T-helper 1 cell treated with Interleukin-12 subunit alpha and Interleukin-12 subunit beta and Interleukin-4 antibody, amounts not matched to agents 30 μg/mL and 1 μg/mL, for 36 hours (primary cell): ENCODE measurements at regions not wholly inside any gene's neighbourhood (a gene's known extent, or its start where the extent isn't known, plus 50 kb on each side); places are given as distances from the start of the nearest gene placed in this dataset.
"Not testable (repeated sequence)": the region's sequence is repeated elsewhere in the genome, so short reads cannot be mapped to it uniquely, and the experiment has no call there.

Experiments
- H3K27ac Mint-ChIP-seq: one replicate; pipeline ENCODE4 v1.8.0; 2021; ENCODE audit warnings: mild to moderate bottlenecking, mixed read lengths
- H3K27me3 Mint-ChIP-seq: one replicate; pipeline ENCODE4 v1.8.0; 2021; ENCODE audit warnings: low read depth, mixed read lengths
- H3K36me3 Mint-ChIP-seq: one replicate; pipeline ENCODE4 v1.8.0; 2021; ENCODE audit warnings: low read depth, mixed read lengths
- H3K4me1 Mint-ChIP-seq: one replicate; pipeline ENCODE4 v1.8.0; 2021; ENCODE audit warnings: low read depth, mixed read lengths
- H3K4me3 Mint-ChIP-seq: one replicate; pipeline ENCODE4 v1.8.0; 2021; ENCODE audit warnings: mild to moderate bottlenecking, moderate library complexity, mixed read lengths
- H3K9me3 Mint-ChIP-seq: one replicate; pipeline ENCODE4 v1.8.0; 2021; ENCODE audit warnings: mixed read lengths

DNA sequence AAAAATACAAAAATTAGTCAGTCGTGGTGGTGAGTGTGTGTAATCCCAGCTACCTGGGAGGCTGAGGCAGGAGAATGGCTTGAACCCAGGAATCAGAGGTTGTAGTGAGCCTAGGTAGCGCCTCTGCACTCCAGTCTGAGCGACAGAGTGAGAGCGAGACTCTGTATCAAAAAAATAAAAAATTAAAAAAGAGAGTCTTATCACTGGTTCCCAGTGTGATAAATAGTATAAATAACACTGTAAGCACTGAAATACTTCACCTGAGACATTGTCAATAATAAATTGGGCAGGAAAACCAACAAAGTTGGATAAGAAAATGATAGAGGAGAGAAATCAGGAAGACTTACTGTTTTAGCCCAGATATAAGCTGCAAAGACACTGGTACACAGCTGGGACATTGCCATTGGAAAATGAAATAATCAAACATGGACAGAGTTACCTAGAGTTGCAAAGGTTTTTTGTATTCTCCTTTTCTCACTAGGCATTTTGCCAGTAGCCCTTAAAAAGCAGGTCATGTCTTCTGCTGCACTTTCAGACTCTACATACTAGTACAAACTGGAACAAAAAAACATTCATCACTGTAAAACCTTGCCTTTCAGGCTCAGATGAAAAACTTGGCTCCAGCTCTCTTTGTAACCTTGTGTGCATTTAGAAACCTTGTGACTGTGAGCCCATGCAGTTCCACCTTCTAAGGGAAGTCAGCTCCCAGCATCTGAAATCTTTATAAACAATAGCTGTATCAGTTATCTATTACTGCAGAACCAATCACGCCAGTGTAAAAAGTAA, 55.0 kb upstream of the PPP1R2C start:
- Mint-ChIP-seq H3K4me3 (no peak overlapping the region), H3K36me3 (no peaks in the 10 kb centered on the region), H3K4me1 (no peaks in the 10 kb centered on the region), H3K27ac (no peak overlapping the region), H3K9me3 (no peaks in the 10 kb centered on the region), H3K27me3 (no peaks in the 10 kb centered on the region)

DNA sequence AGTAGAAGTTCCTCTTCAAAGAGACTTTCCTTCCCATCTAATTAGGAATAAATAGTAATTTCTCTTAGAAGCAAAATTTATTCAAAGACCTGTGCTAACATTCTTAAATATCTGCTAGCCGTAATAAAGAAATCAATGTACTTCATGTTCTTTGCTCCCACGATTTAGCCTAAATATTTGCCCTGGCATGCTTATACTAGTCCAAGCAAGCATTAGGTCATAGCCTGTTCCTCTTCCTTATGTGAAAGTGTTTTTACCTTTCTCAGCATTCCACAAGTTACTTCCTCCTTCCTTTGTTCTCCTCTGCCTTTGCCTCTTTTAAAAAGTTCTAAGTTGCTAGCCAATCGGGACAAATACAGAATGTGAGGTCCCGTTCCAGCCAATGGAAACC, 55.6 kb upstream of the PPP1R2C start:
- H3K4me1 Mint-ChIP-seq, H3K27me3 Mint-ChIP-seq, H3K4me3 Mint-ChIP-seq, H3K36me3 Mint-ChIP-seq, H3K9me3 Mint-ChIP-seq, H3K27ac Mint-ChIP-seq: not testable (repeated sequence)

DNA sequence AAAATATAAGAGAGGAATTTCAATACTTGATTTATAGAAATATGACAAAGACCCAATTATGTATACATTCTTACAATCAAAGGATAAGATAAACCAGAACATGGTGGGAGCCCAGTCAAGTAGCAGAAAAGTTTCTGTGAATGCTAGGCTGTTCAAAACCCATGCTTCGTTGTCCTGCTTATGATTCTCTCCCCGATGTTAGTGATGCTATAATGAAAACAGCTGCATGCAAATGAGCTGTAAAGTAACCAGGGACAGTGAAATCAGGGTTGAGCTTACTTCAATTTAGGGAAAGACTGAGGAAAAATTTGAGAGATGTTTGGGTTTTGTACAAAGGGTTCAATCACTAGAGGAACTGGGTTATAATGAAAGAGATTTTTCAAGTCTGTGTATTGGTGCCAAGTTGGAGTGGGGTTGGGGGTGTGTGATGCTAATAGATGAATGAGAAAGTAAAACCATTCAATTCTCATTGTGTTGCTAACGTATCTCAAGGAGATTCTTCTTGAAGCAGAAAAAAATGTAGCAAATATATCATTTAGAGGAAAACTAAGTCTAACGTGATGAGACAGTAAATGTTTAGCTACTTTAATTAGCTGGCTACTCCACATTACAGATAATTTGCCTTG, 59.3 kb upstream of the PPP1R2C start:
- Mint-ChIP-seq H3K4me3 (no peak overlapping the region), H3K36me3 (no peaks in the 10 kb centered on the region), H3K4me1 (no peaks in the 10 kb centered on the region), H3K9me3 (no peaks in the 10 kb centered on the region), H3K27me3 (no peaks in the 10 kb centered on the region), H3K27ac (no peak overlapping the region)

DNA sequence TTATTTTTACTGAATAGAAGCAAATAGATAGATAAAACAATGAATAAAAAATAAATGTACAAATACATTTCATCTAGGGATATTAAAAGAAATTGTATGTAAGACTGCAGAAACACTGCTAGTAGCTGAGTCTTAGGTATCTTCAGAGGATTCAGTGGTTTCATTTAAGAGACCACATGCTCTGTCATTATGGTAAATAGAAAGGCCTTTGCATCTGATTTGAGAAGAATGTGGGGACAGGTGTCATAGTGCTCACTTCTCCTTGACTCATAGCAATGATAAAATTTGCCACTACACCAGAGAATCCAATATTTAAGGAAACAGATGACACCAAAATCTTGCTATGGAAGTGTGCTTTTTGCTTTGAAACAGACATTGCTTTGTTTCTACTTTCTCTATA, 59.8 kb upstream of the PPP1R2C start:
- H3K27me3 Mint-ChIP-seq, result no peaks in the 10 kb centered on the region
- no peaks in the 10 kb centered on the region for H3K36me3 Mint-ChIP-seq
- no peak overlapping the region for H3K27ac Mint-ChIP-seq

DNA sequence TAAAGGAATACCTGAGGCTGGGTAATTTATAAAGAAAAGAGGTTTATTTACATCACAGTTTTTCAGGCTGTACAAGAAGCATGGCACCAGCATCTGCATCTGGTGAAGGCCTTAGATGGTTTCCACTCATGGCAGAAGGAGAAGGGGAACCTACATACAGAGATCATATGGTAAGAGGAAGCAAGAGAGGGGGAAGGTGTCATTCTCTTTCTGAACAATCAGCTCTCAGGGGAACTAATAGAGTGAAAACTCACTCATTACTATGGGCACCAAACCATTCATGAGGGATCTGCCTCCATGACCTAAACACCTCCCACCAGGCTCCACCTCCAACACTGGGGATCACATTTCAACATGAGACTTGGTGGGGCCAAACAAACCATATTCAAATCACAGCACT, 61.7 kb upstream of the PPP1R2C start:
- Mint-ChIP-seq H3K27me3 (no peaks in the 10 kb centered on the region), H3K9me3 (peaks cover 1% of the 10 kb centered on the region), H3K36me3 (no peaks in the 10 kb centered on the region), H3K27ac (no peak overlapping the region), H3K4me1 (no peaks in the 10 kb centered on the region), H3K4me3 (no peak overlapping the region)

More for the DNA sequence above, 59.8 kb upstream of the PPP1R2C start:
- no peaks in the 10 kb centered on the region for H3K9me3 Mint-ChIP-seq
- H3K4me1 Mint-ChIP-seq, result no peaks in the 10 kb centered on the region
- H3K4me3 Mint-ChIP-seq, result no peak overlapping the region

DNA sequence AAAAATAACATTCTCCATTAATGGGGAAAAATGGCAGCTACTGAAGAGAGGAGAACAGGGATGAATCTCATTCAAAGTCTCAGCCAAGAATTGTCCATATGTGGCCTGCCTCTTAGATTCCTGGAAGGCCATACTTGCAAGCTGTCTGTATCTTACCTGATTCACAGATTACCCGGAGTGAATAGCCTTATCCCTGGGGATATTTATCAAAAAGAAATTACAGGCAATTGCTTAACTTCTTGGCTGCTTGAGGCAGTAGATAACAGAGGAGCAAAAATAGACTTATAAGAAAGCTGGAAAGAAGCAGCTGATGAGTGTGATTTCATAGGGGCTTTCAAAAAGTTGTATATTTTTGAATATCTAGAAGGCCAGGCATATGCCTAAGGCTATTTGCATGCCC, 68.8 kb upstream of the PPP1R2C start:
- no peaks in the 10 kb centered on the region for H3K4me1 Mint-ChIP-seq
- no peak overlapping the region for H3K4me3 Mint-ChIP-seq
- H3K36me3 Mint-ChIP-seq, result peaks cover 3% of the 10 kb centered on the region
- H3K27ac Mint-ChIP-seq, result no peak overlapping the region
- peaks cover 9% of the 10 kb centered on the region for H3K9me3 Mint-ChIP-seq
- H3K27me3 Mint-ChIP-seq, result no peaks in the 10 kb centered on the region

DNA sequence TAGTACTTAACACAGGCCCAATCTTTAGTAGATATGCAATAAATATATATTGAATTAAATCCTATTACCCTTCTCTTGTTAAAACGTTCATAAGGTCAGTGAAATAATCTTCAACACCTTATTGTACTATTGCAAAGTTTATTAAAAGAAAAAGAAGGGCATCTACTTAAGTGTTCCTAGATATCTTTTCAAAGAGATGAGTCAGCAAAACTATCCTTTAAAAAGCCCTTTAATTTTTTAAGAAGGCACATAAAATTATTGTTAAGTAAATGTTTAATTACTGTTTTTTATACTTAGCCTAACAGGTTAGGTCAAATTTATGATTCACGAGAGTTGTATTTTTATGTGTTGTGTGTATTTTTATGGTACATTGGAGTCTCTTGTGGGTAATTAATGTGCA, 77.3 kb upstream of the PPP1R2C start:
- Mint-ChIP-seq H3K27me3 (no peaks in the 10 kb centered on the region), H3K4me1 (no peaks in the 10 kb centered on the region), H3K9me3 (peaks cover 4% of the 10 kb centered on the region)

DNA sequence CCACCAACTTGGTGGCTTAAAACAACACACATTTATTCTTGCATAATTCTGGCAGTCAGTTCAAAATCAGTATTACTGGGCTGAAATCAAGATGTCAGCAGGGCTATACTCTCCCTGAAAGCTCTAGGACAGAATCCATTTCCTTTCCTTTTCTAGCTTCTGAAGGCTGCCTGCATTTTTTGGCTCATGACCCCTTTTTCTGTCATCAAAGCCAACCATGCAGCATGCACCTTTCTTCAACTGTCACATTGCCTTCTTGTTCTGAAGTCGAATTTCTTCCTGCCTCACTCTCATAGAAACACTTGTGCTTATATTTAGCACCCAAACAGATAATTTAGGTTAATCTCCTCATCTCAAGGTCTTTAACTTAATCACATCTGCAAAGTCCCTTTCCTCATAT, 79.8 kb upstream of the PPP1R2C start:
- Mint-ChIP-seq H3K4me1 (no peaks in the 10 kb centered on the region), H3K9me3 (peaks cover 4% of the 10 kb centered on the region), H3K4me3 (no peak overlapping the region), H3K36me3 (no peaks in the 10 kb centered on the region), H3K27ac (no peak overlapping the region), H3K27me3 (no peaks in the 10 kb centered on the region)

More for the DNA sequence above, 77.3 kb upstream of the PPP1R2C start:
- no peak overlapping the region for H3K27ac Mint-ChIP-seq
- H3K36me3 Mint-ChIP-seq, result no peaks in the 10 kb centered on the region
- H3K4me3 Mint-ChIP-seq, result no peak overlapping the region

DNA sequence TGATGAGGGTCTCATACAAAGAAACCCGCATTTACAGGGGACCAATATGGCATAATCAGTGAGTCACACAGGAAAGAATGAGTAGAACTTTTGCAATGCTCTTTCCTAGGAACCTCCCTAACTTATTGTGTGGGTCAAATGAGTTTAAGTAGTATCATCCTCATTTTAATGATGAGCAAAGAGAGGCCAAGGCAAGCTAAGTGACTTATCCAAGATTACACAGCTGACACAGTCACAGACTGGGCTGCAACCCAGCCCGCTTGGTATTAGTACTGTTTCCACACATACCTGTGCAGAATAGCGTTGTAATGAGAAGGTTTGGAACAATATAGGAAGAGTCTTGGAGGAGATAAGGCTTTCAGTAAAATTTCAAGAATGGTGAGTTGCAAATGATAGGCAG, 91.0 kb upstream of the PPP1R2C start:
- Mint-ChIP-seq H3K4me1 (no peaks in the 10 kb centered on the region), H3K36me3 (peaks cover 2% of the 10 kb centered on the region), H3K9me3 (peaks cover 3% of the 10 kb centered on the region), H3K4me3 (no peak overlapping the region), H3K27me3 (no peaks in the 10 kb centered on the region), H3K27ac (no peak overlapping the region)

DNA sequence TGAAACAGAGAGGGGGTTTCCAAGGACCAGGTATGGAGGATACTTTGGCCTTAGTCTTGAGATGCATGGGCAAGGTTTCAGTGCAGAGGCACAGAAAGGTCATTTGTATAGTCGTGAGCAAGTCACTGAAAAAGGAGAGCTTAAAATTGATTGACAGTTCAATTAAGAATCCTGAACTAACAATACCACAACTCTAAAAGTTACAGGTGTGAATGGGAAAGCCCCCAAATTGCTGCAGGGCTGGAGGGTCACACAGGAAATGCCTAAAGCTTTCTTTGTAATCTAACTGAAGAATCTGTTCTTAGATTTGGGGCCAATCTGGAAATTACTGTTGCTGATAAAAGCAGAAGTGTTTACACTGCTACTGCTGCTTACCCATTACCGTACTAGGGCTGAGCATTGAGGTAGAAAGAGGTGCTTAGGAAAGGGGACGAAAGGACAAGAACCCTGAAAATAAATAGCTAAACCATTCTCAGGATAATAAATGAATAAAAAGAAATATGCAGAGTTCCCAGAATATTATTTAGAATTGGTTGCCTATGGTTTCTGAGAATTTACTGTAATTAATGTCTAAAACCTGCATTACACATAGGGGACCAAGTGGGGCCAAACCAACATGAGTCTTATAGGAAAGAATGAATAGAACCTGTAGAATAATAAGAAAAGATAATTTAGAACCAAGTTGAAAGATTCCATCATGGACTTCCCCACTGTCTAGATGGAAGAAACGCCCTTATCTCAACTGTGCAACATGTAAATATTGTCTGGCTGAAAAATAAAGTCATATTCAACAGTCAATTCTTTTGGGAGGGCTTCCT, 91.9 kb upstream of the PPP1R2C start:
- H3K27ac Mint-ChIP-seq, result no peak overlapping the region

DNA sequence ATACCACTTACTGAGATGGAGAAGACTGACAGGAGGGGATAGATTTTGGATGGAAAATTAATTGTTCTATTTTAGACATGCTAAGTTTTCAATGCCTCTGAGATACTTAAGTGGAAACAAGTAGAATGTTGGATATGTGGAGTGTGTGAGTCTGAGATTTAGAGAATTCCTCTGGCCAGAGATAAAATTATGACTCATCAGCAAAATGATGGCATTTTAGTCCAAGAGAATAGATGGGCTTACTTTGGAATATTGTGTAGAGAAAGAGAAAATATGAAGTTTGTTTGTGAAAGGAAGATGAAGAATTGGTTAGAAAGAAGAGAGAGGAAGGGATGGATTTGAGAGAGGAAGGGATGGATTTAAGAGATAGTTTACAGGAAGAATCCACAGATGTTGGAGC, 108.6 kb upstream of the PPP1R2C start:
- Mint-ChIP-seq H3K27ac (no peak overlapping the region), H3K9me3 (peaks cover 11% of the 10 kb centered on the region), H3K4me3 (no peak overlapping the region), H3K36me3 (peaks cover 2% of the 10 kb centered on the region), H3K27me3 (no peaks in the 10 kb centered on the region), H3K4me1 (no peaks in the 10 kb centered on the region)

More for the DNA sequence above, 91.9 kb upstream of the PPP1R2C start:
- no peaks in the 10 kb centered on the region for H3K27me3 Mint-ChIP-seq
- H3K9me3 Mint-ChIP-seq, result peaks cover 3% of the 10 kb centered on the region
- peaks cover 2% of the 10 kb centered on the region for H3K36me3 Mint-ChIP-seq
- H3K4me1 Mint-ChIP-seq, result no peaks in the 10 kb centered on the region
- H3K4me3 Mint-ChIP-seq, result no peak overlapping the region

DNA sequence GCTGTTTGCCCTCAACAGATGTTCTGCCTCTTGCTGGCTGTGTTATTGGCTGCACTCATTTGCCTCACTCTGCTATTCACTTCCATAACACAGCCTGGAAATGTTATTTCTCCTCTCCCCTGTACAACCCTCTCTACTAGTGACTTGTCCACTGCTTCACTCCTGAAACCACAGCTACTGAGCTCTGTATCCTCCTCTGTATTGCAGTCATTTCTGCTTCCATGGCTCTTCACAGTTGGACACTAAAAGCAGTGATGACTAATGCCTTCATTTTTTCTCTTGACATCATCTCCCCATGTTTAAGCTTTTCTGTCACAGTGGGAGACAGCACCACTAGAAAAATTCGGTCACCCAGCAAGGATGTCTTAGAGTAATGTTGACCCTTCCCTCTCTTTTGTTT, 123.0 kb upstream of the PPP1R2C start:
- no peaks in the 10 kb centered on the region for H3K27me3 Mint-ChIP-seq
- peaks cover 2% of the 10 kb centered on the region for H3K4me1 Mint-ChIP-seq
- no peaks in the 10 kb centered on the region for H3K36me3 Mint-ChIP-seq
- H3K27ac Mint-ChIP-seq, result no peak overlapping the region
- no peaks in the 10 kb centered on the region for H3K9me3 Mint-ChIP-seq
- H3K4me3 Mint-ChIP-seq, result no peak overlapping the region

DNA sequence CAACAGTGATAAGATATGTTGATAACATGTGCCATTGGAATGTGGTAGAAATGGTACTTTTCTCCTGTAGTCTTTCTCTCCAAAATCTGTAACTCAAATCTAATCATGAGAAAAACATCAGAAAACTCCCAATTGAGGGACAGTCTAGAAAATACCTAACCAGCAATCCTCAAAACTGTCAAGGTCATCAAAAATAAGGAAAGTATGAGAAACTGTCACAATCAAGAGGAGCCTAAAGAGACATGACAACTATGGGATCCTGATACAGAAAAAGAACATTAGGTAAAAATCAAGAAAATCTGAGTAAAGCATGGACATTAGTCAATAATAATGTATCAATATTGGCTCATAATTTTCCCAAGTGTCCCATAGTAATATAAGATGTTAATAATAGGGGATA, 124.5 kb upstream of the PPP1R2C start:
- H3K27ac Mint-ChIP-seq, result no peak overlapping the region
- no peak overlapping the region for H3K4me3 Mint-ChIP-seq
- H3K4me1 Mint-ChIP-seq, result peaks cover 2% of the 10 kb centered on the region
- H3K27me3 Mint-ChIP-seq, result no peaks in the 10 kb centered on the region
- H3K36me3 Mint-ChIP-seq, result no peaks in the 10 kb centered on the region
- H3K9me3 Mint-ChIP-seq, result no peaks in the 10 kb centered on the region

DNA sequence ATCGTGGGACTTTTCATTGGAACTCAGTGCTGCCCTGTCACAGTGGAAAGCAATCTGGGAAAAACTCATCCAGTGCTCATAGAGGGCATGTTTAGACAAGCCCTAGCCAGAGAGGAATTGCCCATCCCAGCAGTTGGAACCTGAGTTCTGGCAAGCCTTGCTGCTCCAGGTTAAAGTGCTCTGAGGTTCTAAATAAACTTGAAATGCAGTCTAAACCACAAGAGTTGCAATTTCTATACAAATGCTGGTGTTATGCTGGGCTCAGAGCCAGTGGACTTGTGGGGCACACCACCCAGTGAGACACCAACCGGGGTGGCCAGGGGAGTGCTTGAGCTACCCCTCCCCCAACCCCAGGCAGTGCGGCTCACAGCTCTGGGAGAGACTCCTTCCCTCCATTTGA, 142.8 kb upstream of the PPP1R2C start:
- H3K4me1 Mint-ChIP-seq, result no peaks in the 10 kb centered on the region
- peaks cover 31% of the 10 kb centered on the region for H3K9me3 Mint-ChIP-seq
- H3K4me3 Mint-ChIP-seq, result no peak overlapping the region
- peaks cover 6% of the 10 kb centered on the region for H3K36me3 Mint-ChIP-seq
- H3K27me3 Mint-ChIP-seq, result no peaks in the 10 kb centered on the region
- no peak overlapping the region for H3K27ac Mint-ChIP-seq

DNA sequence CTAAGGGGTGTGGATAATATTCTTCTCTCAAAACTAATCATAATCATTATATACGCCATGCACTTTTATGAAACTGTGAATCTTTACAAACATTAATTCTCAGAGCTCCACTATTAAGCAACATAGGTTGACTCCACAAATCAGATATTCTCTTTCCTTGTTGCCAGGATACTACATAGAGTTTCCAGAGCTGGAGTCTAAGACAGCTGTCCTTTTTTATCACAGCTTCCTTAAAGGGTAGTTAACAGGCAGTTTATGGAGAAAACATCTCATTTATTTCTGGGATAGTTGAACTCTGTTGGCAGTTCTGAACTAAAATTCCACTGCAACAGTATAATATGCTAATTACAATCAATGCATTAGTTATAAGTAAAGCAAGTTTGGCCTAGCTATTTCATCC, 152.1 kb upstream of the PPP1R2C start:
- H3K4me3 Mint-ChIP-seq, result no peak overlapping the region
- peaks cover 8% of the 10 kb centered on the region for H3K9me3 Mint-ChIP-seq
- H3K27me3 Mint-ChIP-seq, result no peaks in the 10 kb centered on the region
- peaks cover 14% of the 10 kb centered on the region for H3K36me3 Mint-ChIP-seq
- no peak overlapping the region for H3K27ac Mint-ChIP-seq
- peaks cover 17% of the 10 kb centered on the region for H3K4me1 Mint-ChIP-seq
